HepG2 (cell line): ENCODE measurements at regions not wholly inside any gene's neighbourhood (a gene's known extent, or its start where the extent isn't known, plus 50 kb on each side); places are given as distances from the start of the nearest gene placed in this dataset.
"Not testable (repeated sequence)": the region's sequence is repeated elsewhere in the genome, so short reads cannot be mapped to it uniquely, and the experiment has no call there.

Source experiments
- ATAC-seq: fragments of 200-7000 bp; cut with Tn5 transposase; 3 replicates; pipeline ENCODE4 v1.9.1; 2020; ENCODE audit warnings: mild to moderate bottlenecking, moderate library complexity
- BruUV-seq: library from RNA; stranded (reverse); fragments of 400-500 nt; replicated peaks from 2 replicates; lab custom pipeline; 2021; lab: Mats Ljungman, UMichigan
- CTCF ChIA-PET: fragments of 300-600 bp; formaldehyde crosslinking; extraction: SDS; loops from one replicate; lab custom pipeline; 2021; ENCODE audit warnings: low total read pairs, inconsistent platforms, low intra/inter-chr PET ratio; lab: Yijun Ruan, JAX
- POLR2A ChIA-PET: fragments of 350-600 bp; sonication (Branson Sonifier 250); formaldehyde crosslinking; loops from one replicate; lab custom pipeline; 2020; ENCODE audit warnings: antibody characterized with exemption, inconsistent platforms; lab: Yijun Ruan, JAX
- DNase-seq: peaks from one replicate; pipeline ENCODE4 v3.0.0-alpha.2; 2015; ENCODE audit warnings: low spot score
- FAIRE-seq: peaks from 3 replicates; lab custom pipeline; 2011; peaks lifted over from hg19 to GRCh38; lab: Jason Lieb, UNC
- H2AFZ ChIP-seq: one replicate; pipeline ENCODE4 v1.6.1; 2011; ENCODE audit warnings: low read length, inconsistent platforms
- H3K27ac ChIP-seq: fragments of 300-600 bp; 3 replicates; pipeline ENCODE4 v1.8.0; 2011; ENCODE audit warnings: mixed run types, mild to moderate bottlenecking, mixed read lengths, low read length, inconsistent platforms; ENCODE audit not compliant: insufficient read depth; ENCODE audit errors: extremely low read length
- H3K27me3 ChIP-seq, 2 experiments: fragments of 200-600 bp in 1 of 2; 2 replicates in 1 of 2; 3 replicates in 1 of 2; pipeline versions ENCODE4 v1.6.0 to v1.8.0; 2011; ENCODE audit warnings: low read length in 2 of 2, mild to moderate bottlenecking in 2 of 2, moderate library complexity in 2 of 2, inconsistent platforms in 1 of 2; ENCODE audit not compliant: insufficient read depth in 2 of 2, control insufficient read depth in 1 of 2
- H3K36me3 ChIP-seq, 2 experiments: fragments of 200-600 bp in 1 of 2; replicated peaks in 1 of 2; 2 replicates in 1 of 2; 3 replicates in 1 of 2; pipeline versions ENCODE4 v1.5.1 to v1.8.0; 2011; ENCODE audit warnings: low read length in 2 of 2, inconsistent platforms in 1 of 2; ENCODE audit not compliant: insufficient read depth in 2 of 2, control insufficient read depth in 1 of 2
- H3K4me1 ChIP-seq: 2 replicates; pipeline ENCODE4 v1.5.1; 2012; ENCODE audit warnings: low read length, inconsistent platforms; ENCODE audit not compliant: insufficient read depth
- H3K4me2 ChIP-seq: 2 replicates; pipeline ENCODE4 v1.6.0; 2011; ENCODE audit warnings: low read depth, low read length, inconsistent platforms
- H3K4me3 ChIP-seq, 3 experiments: fragments of 200-600 bp in 1 of 3; sonication (generic), shearing (Covaris generic) in 1 of 3; replicated peaks in 1 of 3; 2 replicates each; pipeline ENCODE4 v1.5.1; 2011 to 2016; ENCODE audit warnings: low read length in 3 of 3, inconsistent platforms in 2 of 3, low read depth in 2 of 3, mild to moderate bottlenecking in 2 of 3, control low read depth in 1 of 3, mixed read lengths in 1 of 3; ENCODE audit not compliant: insufficient read depth in 1 of 3
- H3K79me2 ChIP-seq: one replicate; pipeline ENCODE4 v1.6.1; 2011; ENCODE audit warnings: low read length, inconsistent platforms; ENCODE audit not compliant: insufficient read depth
- H3K9ac ChIP-seq: 2 replicates; pipeline ENCODE4 v1.6.0; 2011; ENCODE audit warnings: mild to moderate bottlenecking, low read depth, low read length, inconsistent platforms; ENCODE audit not compliant: insufficient read depth
- H3K9me3 ChIP-seq: 2 replicates; pipeline ENCODE4 v1.5.1; 2012; ENCODE audit warnings: mild to moderate bottlenecking, low read length
- H4K20me1 ChIP-seq: 2 replicates; pipeline ENCODE4 v1.6.0; 2011; ENCODE audit warnings: inconsistent platforms, mild to moderate bottlenecking, low read length, moderate library complexity; ENCODE audit not compliant: insufficient read depth
- MAFF ChIP-seq: IDR thresholded peaks from 2 replicates; pipeline ENCODE4 v1.6.1; 2011; ENCODE audit warnings: low read depth, low read length, improper control_type of control experiment
- MAFK ChIP-seq, 2 experiments: IDR thresholded peaks in 1 of 2; conservative IDR thresholded peaks in 1 of 2; 2 replicates each; pipeline ENCODE4 v1.6.1; 2011; ENCODE audit warnings: improper control_type of control experiment in 2 of 2, low read length in 2 of 2
- WGBS: methylation state at CpG from one replicate; pipeline ENCODE4 v1.1.6; 2017; ENCODE audit warnings: low lambda C conversion rate; 5-methylcytosine and 5-hydroxymethylcytosine counted together
- in situ Hi-C: cut with HindIII; loops from 2 replicates; pipeline ENCODE4 v1.10.0; 2017; ENCODE audit warnings: low pct_unique_long_range_greater_than_20kb; ENCODE audit not compliant: extremely low pct_ligation_motif_present
- intact Hi-C: fragments of 100-400 bp; cut with micrococcal nuclease; formaldehyde crosslinking; loops from one replicate; pipeline ENCODE4 v1.10.0; 2022; ENCODE audit not compliant: unreplicated experiment

- H3K9me3 ChIP-seq, in situ Hi-C loops, intact Hi-C loops, H3K4me1 ChIP-seq, H3K9ac ChIP-seq, FAIRE-seq, H3K79me2 ChIP-seq, CTCF ChIA-PET, H4K20me1 ChIP-seq, DNase-seq, H3K4me3 ChIP-seq, H3K27ac ChIP-seq, ATAC-seq, H3K4me2 ChIP-seq, BruUV-seq, H2AFZ ChIP-seq, POLR2A ChIA-PET, H3K27me3 ChIP-seq, H3K36me3 ChIP-seq: not testable (repeated sequence)
- 3% methylated on average over 1 of the region's 1 CpG for WGBS
Observed at GRCh38 chr4:143817866-143818265, 87.5 kb downstream of the GYPE start.

- POLR2A ChIA-PET, H3K79me2 ChIP-seq, intact Hi-C loops, H3K4me2 ChIP-seq, H3K27me3 ChIP-seq, ATAC-seq, H3K27ac ChIP-seq, in situ Hi-C loops, FAIRE-seq, BruUV-seq, CTCF ChIA-PET, H4K20me1 ChIP-seq, H2AFZ ChIP-seq, H3K4me3 ChIP-seq, DNase-seq, H3K36me3 ChIP-seq, H3K9ac ChIP-seq, H3K4me1 ChIP-seq, H3K9me3 ChIP-seq: not testable (repeated sequence)
Observed at GRCh38 chr4:143815375-143815774, 90.0 kb downstream of the GYPE start.

GRCh38 chr4:143813431-143814154, 91.8 kb downstream of the GYPE start:
- intact Hi-C loops, BruUV-seq, DNase-seq, H3K36me3 ChIP-seq, H3K4me3 ChIP-seq, in situ Hi-C loops, H3K4me1 ChIP-seq, H3K9ac ChIP-seq, H2AFZ ChIP-seq, H3K27ac ChIP-seq, H3K79me2 ChIP-seq, FAIRE-seq, H3K27me3 ChIP-seq, H3K4me2 ChIP-seq, H4K20me1 ChIP-seq, ATAC-seq, CTCF ChIA-PET, H3K9me3 ChIP-seq, POLR2A ChIA-PET: not testable (repeated sequence)
- TF ChIP-seq MAFF: peak; percentile 63; the same call in 1 of the 2 replicates
- TF ChIP-seq MAFK (conservative IDR thresholded peaks at IDR 0.05 in 1 of 2, IDR thresholded peaks at IDR 0.05 in 1 of 2; ENCODE audit: low read length in 2 of 2): peak; percentile 30 to 86; a peak in 3 of 4 replicates
- WGBS: 48% methylated on average over 4 of the region's 4 CpGs

GRCh38 chr4:143791693-143792092, 91.2 kb upstream of the FREM3 start:
- not testable (repeated sequence) for BruUV-seq, ATAC-seq

More at GRCh38 chr4:143791693-143792092, 91.2 kb upstream of the FREM3 start:
- H3K27ac ChIP-seq, H4K20me1 ChIP-seq, CTCF ChIA-PET, in situ Hi-C loops, H3K9me3 ChIP-seq, H2AFZ ChIP-seq, H3K9ac ChIP-seq, H3K4me3 ChIP-seq, H3K4me2 ChIP-seq, H3K27me3 ChIP-seq, DNase-seq, H3K79me2 ChIP-seq, H3K36me3 ChIP-seq, H3K4me1 ChIP-seq, POLR2A ChIA-PET, FAIRE-seq: not testable (repeated sequence)
- intact Hi-C loops: loop anchor here (5.0 kb wide), 1 partner anchor 131 kb away; no protein-coding TSS in a partner anchor
- WGBS: 0% methylated on average over 1 of the region's 1 CpG
